ENCODE measurements at regions not wholly inside any gene's neighbourhood (a gene's known extent, or its start where the extent isn't known, plus 50 kb on each side); places are given as distances from the start of the nearest gene placed in this dataset.

GRCh38 chr2:157052685-157053224, 204.8 kb upstream of the GALNT5 start:
- DNase-seq (ENCODE audit: extremely low read depth, low read depth), result peak; percentile 43

- no peak for DNase-seq (ENCODE audit: extremely low read depth, low read depth)
Measured at GRCh38 chr2:157053876-157054275, 203.6 kb upstream of the GALNT5 start.

GRCh38 chr2:157055660-157056199, 201.8 kb upstream of the GALNT5 start:
- peak; percentile 23 for DNase-seq (ENCODE audit: extremely low read depth, low read depth)

- no peak for DNase-seq (ENCODE audit: extremely low read depth, low read depth)
Measured at GRCh38 chr2:157056200-157056676, 201.3 kb upstream of the GALNT5 start.

GRCh38 chr2:157058161-157058560, 199.3 kb upstream of the GALNT5 start:
- no peak for DNase-seq (ENCODE audit: extremely low read depth, low read depth)

- no peak for DNase-seq (ENCODE audit: extremely low read depth, low read depth)
Measured at GRCh38 chr2:157059036-157059435, 198.5 kb upstream of the GALNT5 start.

- DNase-seq (ENCODE audit: extremely low read depth, low read depth), result no peak
Measured at GRCh38 chr2:157061799-157062198, 195.7 kb upstream of the GALNT5 start.

GRCh38 chr2:157067562-157067961, 189.9 kb upstream of the GALNT5 start:
- no peak for DNase-seq (ENCODE audit: extremely low read depth, low read depth)

GRCh38 chr2:157068237-157068636, 189.3 kb upstream of the GALNT5 start:
- no peak for DNase-seq (ENCODE audit: extremely low read depth, low read depth)

GRCh38 chr2:157075924-157076323, 181.6 kb upstream of the GALNT5 start:
- DNase-seq (ENCODE audit: extremely low read depth, low read depth), result no peak

GRCh38 chr2:157076526-157077161, 180.9 kb upstream of the GALNT5 start:
- DNase-seq (ENCODE audit: extremely low read depth, low read depth), result no peak

GRCh38 chr2:157077753-157078350, 179.7 kb upstream of the GALNT5 start:
- no peak for DNase-seq (ENCODE audit: extremely low read depth, low read depth)

- DNase-seq (ENCODE audit: extremely low read depth, low read depth), result no peak
Measured at GRCh38 chr2:157082950-157083349, 174.6 kb upstream of the GALNT5 start.

GRCh38 chr2:157085522-157085921, 172.0 kb upstream of the GALNT5 start:
- no peak for DNase-seq (ENCODE audit: extremely low read depth, low read depth)

- no peak for DNase-seq (ENCODE audit: extremely low read depth, low read depth)
Measured at GRCh38 chr2:157087373-157088002, 170.0 kb upstream of the GALNT5 start.

- no peak for DNase-seq (ENCODE audit: extremely low read depth, low read depth)
Measured at GRCh38 chr2:157093666-157094065, 163.8 kb upstream of the GALNT5 start.

GRCh38 chr2:157105372-157105771, 152.1 kb upstream of the GALNT5 start:
- DNase-seq (ENCODE audit: extremely low read depth, low read depth), result no peak

GRCh38 chr2:157106950-157107349, 150.6 kb upstream of the GALNT5 start:
- DNase-seq (ENCODE audit: extremely low read depth, low read depth), result no peak

- no peak for DNase-seq (ENCODE audit: extremely low read depth, low read depth)
Measured at GRCh38 chr2:157107460-157107859, 150.0 kb upstream of the GALNT5 start.

GRCh38 chr2:157107877-157108276, 149.6 kb upstream of the GALNT5 start:
- no peak for DNase-seq (ENCODE audit: extremely low read depth, low read depth)

- DNase-seq (ENCODE audit: extremely low read depth, low read depth), result no peak
Measured at GRCh38 chr2:157122776-157123175, 134.7 kb upstream of the GALNT5 start.

- DNase-seq (ENCODE audit: extremely low read depth, low read depth), result no peak
Measured at GRCh38 chr2:157124731-157125130, 132.8 kb upstream of the GALNT5 start.
